Thyroid gland (tissue), 4 donors: ENCODE measurements at regions not wholly inside any gene's neighbourhood (a gene's known extent, or its start where the extent isn't known, plus 50 kb on each side); places are given as distances from the start of the nearest gene placed in this dataset.

ENCODE experiments used
- CTCF ChIP-seq, 6 experiments: fragments of 200-600 bp in 3 of 6; fragments of 450-650 bp in 3 of 6; sonication (generic) in 3 of 6; IDR thresholded peaks; one replicate each; pipeline ENCODE4 v1.5.1; 2016 to 2019; ENCODE audit warnings: antibody characterized with exemption in 6 of 6, mild to moderate bottlenecking in 2 of 6, inconsistent platforms in 1 of 6, moderate library complexity in 1 of 6
- POLR2A ChIP-seq, 2 donors: fragments of 450-650 bp; IDR thresholded peaks; one replicate each; pipeline ENCODE4 v1.6.1; 2017; ENCODE audit warnings: antibody characterized with exemption in 2 of 2, mild to moderate bottlenecking in 2 of 2, moderate library complexity in 1 of 2

GRCh38 chr1:112054510-112054909 lies 65.0 kb upstream of the KCND3 start:
- TF ChIP-seq POLR2A (IDR thresholded peaks at IDR 0.05): no peak
- TF ChIP-seq CTCF (IDR thresholded peaks at IDR 0.05): no peak
